GM04503 (cell line): ENCODE measurements at regions not wholly inside any gene's neighbourhood (a gene's known extent, or its start where the extent isn't known, plus 50 kb on each side); places are given as distances from the start of the nearest gene placed in this dataset.

Experiments used
- DNase-seq: peaks from one replicate; pipeline ENCODE4 v3.0.0-alpha.2; 2012; ENCODE audit warnings: low read depth

DNA sequence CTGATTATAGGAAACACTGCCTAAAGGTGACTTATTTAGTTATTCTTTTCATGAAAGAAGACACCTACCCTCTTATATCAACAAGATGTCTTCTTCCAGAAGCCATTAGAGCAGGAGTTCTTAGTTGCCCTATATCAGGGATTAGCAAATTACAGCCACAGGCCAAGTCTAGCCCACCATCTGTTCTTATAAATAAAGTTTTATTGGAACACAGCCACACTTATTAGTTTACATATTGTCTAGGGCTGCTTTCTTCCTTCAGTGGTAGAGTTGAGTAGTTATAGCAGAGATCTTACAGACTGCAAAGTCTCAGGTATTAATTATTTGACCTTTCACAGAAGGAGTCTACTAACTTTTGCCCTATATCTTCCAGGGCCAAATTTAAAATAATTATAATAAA is 157.2 kb upstream of the NOCT start:
- DNase-seq: no peak

DNA sequence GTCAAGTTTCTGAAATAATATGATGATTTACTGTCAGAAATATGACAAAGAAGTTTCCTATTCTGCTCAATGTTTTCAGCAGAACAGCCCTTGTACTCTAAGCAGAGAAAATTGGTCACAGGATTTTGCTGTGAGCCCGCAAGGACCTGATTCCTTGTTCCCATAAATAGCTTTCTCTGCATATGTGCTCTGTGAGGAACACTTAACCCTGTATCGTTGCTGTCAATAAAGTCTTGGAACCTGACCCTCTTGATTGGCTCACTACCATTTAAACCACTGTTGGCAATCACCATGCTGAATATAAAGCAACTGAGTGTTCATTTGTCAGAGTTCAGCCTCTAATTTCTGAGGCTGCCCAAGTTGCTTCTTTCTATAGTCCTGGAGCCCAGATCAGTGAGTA is 158.2 kb upstream of the NOCT start:
- no peak for DNase-seq

DNA sequence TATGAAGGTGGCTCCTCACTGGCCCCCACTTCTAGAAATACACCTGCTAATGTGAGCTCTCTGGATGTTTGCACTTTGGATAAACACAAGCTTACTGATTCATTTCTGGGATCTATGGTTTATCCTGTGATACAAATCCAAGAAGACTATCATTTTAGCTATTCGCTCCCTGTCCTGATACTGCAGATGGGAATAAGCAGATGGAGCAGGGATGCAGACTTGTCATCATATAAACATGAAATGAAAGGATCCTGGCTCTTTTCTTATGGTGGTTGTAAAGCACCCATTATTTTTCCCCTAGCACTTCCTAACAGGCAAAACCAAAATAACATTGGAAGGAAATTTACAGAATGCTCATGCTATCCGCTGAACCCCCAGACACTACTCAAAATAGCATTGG is 162.9 kb upstream of the NOCT start:
- no peak for DNase-seq

DNA sequence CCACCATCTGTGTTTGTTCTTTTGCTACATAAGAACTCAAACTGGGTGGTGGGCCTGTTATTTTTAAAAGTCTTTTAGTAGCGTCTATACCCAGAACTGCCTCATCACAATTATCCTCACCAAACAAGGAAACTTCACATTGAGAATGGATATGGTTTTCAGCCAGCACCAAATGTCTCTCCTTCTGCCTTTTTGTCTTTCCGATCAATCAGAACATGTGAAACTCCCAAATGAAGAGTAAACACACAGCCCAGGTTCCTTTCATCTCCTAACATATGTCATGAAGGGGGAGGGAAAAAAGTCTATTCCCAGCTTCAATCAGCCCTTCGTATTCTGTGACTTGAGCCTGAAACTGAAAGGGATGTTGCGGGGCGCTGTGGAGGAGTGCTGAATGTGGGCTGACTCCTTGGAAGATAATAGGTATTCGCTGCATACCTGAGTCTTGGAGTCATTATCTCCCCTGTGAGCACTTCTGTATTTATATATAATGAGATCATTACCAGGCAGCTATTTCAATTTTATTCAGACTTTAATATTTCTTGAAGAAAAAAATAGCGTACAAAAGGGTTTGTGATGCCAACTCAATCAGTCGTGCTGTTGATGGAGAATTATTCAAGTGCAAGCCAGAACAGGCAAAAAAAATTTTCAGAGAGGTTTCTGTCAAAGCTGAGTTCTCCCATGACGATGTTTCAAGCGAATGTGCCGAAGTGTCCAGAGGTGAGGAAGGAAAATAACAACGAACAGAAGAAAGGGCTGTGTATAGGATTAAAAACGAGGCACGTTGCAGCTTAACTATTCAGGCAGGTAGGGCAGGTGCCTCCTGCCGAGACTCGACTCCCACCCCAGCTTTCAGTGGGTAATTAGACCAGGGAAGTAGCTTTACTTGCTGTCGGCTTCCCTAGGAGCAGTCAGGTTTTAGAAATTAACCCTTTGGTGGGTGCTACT is 163.9 kb upstream of the NOCT start:
- DNase-seq: no peak

DNA sequence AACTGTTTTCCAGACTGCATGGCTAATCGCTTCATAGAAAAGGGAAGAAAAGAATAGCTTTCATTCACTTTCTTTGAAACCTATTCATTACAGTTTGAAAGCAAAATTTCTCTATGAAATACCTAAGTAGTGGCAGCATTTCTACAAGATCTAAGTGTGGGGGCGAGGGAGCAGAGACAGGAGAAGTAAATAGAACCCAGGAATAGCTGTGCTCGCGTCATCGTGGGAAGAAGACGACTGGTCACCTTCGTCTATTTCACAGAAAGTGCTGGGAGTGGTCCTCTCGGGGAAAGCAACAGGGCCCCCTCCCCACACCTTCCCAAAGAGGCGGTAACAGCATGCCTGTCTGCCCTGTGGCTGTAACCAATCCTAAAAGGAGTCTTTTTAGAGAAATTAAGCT is 169.9 kb upstream of the NOCT start:
- no peak for DNase-seq

DNA sequence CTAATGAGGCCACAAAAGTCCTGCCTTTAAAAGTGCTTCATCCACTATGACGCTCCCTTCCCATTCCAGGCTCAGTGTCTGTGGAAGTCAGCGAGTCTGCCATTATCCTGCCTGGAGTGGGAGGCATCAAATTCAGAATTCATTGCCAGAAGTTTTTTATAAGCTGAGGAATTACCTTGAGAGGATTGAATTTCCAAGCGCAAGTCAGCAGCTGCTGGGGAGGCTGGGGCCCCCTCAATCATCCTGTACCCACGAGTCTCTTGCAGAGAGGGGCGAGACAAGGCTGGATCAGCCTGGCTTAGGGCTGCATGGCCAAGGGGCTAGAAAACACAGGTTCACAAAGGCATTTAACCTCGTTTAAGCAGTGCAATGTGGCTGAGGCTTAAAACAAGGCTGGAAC is 170.5 kb upstream of the NOCT start:
- no peak for DNase-seq

DNA sequence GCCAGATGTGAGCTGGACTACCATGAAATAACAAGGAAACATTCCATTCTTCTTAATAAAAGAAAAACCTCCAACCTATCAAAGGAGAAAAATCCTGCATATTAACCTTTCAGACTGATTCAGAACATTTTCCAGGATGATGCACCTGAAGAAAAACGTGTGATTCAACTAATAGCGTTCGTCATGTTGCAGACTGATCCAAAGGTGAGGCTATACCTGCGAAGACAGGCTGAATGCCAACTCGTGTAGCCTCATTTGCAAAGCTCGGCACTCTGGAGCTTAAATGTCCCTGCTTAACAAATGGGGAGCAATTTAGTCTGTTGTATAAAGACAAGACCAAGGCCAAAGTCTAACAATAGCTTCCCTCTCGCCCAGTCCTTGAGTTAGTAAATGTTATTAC is 172.0 kb upstream of the NOCT start:
- no peak for DNase-seq

DNA sequence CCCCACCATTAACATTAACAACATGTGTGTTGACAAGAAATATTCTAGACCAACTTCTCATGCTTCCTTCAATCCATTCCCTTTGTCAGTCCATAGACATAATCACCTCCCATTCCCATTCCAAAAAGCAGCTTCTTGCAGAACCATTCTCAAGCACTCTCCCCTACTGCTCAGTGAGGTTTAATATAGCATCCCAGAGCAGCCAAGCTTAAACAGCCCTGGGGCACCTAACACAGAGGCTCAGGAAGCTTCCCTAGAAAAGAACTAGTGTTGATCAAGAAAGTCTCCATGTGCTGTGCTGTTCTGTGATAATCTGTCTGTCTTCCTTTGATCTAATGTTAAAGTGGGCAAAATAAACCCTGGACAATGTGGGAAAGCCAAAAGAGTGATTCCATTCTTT is 174.2 kb upstream of the NOCT start:
- DNase-seq: no peak

DNA sequence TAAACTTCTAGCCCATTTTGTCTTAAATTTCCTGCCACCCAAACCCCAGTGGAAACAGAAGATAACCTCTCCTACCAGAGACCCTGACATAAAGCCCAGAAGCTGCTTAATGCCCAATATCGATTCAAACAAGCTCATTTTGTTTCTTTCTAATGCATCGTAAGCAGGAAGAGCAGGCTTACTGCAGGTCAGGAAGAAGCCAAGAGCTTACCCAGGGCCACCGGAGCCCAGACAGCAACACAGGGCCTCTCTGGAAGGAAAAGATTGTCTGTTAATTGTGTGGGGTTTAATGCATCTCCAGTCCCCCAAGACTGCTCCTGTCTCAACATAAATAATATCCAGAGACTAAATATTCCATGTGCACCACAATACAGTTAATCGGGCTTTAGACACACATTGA is 177.3 kb upstream of the NOCT start:
- DNase-seq: no peak

DNA sequence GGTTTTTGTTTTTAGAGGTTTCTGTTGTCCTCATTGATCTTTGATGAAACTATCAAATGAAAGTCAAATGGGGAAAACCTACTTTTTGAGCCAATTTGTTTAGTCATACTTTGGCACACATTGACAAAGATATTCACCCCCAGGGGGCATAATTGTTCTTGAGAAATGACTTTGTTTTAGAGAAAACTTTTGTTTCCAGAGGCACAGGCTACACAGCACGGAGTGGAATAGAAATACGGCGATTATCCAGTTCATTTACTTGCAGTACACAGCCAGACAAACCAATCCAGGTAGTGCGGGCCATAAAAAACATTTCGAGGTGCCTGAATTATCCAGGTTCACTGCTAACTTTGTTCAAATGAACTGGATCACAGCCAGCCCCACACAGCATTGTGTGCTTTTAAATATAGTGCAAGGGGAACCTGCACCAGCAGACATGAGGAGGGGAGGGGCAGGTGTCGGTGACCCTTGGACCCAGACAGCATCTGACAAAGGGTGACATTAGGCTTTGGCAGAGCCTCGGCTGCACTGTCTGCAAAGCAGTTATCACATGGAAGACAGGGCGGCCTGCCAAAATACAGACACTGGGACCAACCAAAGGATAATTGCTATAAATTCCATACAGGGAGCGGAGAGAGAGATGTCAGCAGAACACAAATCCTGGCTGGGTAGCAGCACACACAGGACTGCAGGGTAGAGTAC is 179.6 kb upstream of the NOCT start:
- no peak for DNase-seq

DNA sequence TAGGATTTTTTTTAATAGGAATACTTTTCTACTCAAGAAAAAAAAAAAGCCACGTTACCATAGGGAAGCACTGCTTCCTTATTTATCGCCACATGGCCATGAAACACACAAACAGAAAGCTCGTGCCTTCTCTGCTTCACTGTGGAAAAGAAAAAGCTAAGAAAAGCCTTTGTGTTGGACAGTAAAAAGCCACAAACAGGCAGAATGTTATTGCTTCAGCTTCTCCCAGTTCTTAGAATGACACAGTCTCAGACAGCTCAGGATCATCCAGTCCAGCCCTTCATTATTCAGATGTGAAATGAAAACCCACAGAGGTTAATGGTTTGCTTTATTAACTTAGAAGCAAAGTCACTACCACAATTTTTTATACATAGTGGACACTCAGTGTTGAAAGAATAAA is 181.6 kb upstream of the NOCT start:
- DNase-seq: no peak

DNA sequence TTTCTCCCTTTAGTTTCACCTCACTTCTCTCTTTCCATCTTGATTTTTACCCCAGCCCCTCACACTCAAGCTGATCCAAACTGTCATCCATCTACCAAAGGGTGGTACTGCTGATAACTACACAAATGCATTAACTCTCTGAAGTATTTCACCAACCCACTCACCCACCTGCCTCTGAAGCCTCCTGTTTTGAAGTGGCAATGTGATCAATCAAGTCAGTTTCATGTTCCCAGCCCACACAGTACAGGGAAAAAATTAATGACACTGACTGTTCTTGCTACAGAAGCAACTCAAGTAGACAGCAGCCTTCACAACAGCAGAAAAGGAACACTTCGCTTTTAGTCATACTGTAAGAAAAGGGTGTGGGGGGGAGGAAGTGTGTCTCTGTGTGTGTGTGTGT is 183.0 kb upstream of the NOCT start:
- DNase-seq: no peak

DNA sequence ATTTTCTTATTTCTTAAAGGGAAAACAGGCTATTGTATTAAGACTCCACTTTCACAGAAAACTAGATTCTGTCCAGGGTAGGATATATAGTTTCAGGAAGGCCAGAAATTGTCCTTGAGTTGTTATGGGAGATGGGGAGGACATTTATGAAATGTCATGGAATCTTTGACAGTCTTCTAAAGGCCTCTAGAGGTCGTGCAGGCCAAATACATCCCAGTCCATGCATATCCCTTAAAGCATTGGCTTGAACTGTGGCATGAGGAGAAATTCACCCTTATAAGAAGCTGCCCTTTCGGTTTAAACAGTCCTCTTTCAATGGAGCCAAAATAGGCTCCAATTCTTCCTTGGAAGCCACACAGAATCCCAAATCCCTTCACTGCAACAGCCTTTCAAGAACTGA is 183.6 kb upstream of the NOCT start:
- no peak for DNase-seq

DNA sequence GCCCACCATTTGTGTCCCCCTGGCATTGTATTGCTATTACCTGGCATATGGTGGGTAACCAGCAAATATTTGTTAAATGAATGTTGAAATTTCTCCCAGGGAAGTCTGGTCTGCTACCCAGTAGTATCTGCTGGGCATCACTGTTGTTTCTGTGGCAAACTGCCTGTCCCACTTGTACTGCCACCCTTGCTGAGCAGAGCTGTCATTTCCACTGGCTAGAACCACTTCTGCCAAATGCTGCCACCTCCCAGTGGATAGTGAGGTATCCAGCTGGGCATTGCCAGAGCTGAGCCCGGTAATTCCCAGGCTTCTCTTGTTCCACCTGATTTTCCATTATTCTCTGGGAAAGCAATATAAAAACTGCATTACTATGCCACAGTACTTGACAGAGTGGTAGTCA is 186.7 kb upstream of the NOCT start:
- no peak for DNase-seq

DNA sequence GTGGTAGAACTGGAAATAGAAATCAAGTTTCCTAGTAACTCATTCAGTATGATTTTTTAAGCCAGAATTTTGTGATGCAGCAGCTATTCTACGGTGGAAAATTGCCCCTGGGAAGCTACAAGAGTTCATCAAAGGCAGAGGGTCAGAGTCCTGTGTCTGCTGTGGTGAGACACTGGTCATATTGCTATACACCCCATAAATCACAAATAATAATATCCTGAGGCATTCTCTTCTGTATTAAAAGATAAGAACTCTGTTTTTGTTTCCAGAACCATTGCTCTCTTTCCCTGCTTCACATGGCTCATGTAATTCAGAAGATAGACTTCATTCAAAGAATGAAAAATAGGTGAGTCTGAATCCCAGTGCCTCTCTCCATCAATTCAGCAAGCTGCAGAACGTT is 188.8 kb upstream of the NOCT start:
- no peak for DNase-seq

DNA sequence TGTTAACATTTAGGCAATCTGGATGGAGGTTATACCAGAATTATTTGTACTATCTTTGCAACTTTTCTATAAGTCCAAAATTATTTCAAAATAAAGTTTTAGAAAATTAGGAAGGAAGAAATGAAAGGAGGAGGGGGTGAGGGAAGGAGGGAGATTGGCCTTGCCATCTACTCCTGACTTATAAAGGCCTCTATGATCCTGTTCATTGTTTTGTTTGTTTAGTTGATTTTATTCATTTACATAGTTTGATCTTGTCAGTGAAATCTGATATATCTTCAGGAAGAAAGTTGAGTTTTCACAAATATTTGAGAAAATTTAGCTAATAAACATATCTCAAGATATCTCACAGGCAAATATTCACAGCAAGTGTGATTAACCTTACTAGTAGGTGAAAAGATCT is 189.3 kb upstream of the NOCT start:
- DNase-seq: no peak

DNA sequence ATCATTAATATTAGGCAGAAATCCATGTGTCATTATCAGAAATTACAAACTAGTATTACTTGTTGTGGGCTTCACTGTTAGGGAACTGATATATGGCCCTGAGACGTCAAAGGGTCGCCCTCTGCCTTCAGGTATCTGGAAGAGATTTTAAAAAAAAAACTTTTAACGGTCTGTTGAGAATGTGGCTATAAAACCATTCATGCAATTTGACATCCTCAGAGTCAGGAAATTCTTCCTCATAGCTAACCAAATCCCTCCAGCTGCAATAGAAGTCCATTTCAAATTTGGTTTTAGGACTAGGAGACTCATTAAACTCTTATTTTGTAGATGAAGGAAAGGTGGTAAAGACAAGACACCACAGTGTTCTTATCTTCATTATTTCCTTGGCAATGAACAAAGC is 194.2 kb upstream of the NOCT start:
- DNase-seq: no peak

DNA sequence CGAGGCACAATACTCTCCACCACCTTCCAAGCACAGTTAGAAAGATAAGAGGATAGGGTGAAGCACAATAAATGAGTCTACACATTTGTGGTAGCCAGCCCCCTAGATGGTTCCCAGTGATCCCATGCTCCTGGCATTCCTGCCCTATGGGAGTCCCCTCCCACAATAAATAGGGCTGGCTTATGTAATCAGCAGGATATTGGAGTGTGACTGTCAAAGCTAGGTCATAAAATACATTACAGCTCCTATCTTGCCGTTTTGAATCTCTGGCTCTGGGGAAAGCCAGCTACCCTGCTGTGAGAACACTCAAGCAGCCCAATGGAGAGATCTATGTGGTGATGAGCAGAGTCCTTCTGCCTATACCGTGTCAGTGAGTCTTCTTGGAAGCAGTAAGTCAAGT is 198.7 kb upstream of the NOCT start:
- no peak for DNase-seq

DNA sequence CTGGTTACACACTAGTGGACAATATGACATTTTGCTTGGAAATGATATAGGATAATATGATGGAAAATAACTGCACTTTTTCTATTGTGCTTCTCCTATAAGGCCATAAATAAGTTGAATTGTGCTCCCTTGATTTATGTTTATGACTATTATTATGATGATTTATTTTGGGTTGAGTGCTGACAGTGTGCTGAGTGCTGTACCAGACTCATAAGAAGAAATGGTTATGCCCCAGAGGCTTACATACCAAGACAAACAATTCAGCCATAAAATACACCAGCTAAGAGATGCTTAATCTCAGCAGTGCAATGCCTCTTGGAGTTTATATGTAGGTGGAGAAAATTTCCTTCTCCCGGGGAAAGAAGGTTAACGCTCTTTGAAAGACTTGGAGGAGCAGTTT is 199.8 kb upstream of the NOCT start:
- DNase-seq: no peak

DNA sequence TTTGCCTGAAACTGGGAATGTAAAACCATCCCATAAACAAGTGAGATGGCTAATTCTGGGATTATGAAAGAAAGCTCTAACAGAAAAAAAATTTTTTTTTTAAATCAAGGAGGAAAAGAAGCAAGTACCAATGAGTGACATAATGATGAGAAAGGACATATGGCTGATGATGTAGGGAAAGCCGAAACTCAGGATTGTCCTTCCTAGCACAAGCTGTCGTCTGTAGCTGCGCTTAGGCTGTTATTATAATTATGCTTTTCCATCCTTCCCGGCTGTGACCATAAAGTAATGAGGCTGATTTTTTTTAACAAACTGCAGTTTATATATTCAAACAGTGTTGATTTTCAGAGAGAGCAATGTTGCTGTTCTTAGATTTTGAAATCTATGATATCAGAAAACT is 209.8 kb upstream of the NOCT start:
- DNase-seq: no peak

DNA sequence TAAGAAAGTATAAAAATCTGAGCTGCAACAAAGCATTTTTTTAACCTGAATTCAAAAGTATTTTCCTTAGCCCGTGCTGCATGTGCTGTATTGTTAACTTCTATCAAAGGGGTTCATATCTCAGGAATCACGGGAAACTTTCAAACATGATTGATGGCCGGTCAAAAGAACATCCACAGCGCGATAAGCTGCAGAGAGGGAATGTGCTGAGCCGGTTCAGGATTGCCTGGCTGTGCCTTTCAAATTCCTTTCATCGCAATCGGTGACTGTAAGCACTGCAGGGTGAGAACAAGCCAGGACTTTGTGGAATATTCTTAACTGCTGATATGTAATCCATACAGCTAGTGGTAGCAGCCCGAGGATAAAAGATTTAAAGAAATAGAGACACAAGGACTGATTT is 210.9 kb upstream of the NOCT start:
- no peak for DNase-seq

DNA sequence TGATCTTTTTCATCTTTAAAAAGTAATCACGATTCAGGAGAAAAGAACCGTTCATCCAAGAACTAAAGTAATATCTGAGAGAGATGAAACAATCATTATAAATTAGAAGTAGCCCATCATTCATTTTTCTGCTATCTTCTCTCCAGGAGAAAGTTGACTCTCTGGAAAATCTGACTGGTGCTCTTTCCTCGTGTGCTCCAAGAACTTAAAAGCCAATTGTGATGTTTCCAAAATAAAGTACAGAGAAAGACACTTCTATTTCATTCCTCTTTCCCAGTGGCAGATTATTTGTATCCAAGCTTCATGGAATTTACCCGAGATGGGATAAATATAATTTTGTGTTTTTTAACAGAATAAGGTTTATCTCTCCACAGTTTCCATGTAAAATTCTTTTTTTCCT is 212.5 kb upstream of the NOCT start:
- no peak for DNase-seq

DNA sequence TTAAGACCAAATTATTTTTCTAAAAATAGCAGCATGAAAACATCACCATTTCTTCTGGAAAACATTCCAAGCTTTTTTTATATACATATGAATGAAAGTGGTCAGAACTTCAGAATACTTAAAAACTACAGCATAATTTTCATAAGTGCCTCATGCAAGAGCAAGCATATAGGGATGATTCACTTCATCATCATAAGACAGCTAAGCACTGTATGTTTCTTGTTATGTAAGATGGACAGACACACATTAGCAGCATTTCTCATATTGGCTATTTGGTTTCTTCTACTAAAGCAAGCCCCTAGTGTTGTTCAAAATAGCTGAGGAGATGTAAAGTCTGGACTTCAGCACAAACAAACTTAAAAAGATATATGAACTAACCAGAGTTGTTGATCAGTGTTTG is 213.1 kb upstream of the NOCT start:
- DNase-seq: no peak

DNA sequence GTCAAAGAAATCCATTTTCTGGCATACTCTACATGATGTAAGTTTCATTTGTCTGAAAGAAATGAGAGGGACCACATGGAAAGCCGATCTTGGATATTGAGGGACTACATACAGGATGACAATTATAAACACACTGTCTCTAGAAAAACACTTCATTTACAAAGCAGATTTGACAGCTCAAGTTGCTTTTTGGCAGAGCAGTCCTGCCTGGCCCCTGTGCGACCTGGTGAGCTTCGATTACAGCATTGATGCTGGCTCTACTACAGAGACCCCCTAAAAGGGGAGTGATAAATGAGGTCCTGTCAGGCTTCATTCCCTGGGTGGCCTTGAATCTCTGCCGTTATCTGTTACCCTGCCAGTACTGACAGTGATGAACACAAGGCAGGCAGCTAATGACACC is 215.2 kb upstream of the NOCT start:
- no peak for DNase-seq
